Activated CD8-positive, alpha-beta T cell treated with anti-CD3 and anti-CD28 coated beads for 36 hours (primary cell): ENCODE measurements at regions not wholly inside any gene's neighbourhood (a gene's known extent, or its start where the extent isn't known, plus 50 kb on each side); places are given as distances from the start of the nearest gene placed in this dataset.
"Not testable (repeated sequence)": the region's sequence is repeated elsewhere in the genome, so short reads cannot be mapped to it uniquely, and the experiment has no call there.

Source experiments
- ATAC-seq: fragments of 200-7000 bp; cut with Tn5 transposase; one replicate; pipeline ENCODE4 v1.10.0; 2021; ENCODE audit warnings: mild to moderate bottlenecking, moderate library complexity
- CTCF ChIA-PET: fragments of 350-600 bp; sonication (Branson Sonifier 250); formaldehyde crosslinking; loops from one replicate; lab custom pipeline; 2021; ENCODE audit warnings: antibody characterized with exemption; lab: Charles Lee
- POLR2A ChIA-PET: fragments of 350-600 bp; sonication (Branson Sonifier 250); formaldehyde crosslinking; loops from one replicate; lab custom pipeline; 2021; ENCODE audit warnings: antibody characterized with exemption; lab: Charles Lee
- DNase-seq: peaks from one replicate; pipeline ENCODE4 v3.0.0-alpha.2; 2020
- H3K27ac Mint-ChIP-seq: one replicate; pipeline ENCODE4 v1.8.0; 2021; ENCODE audit warnings: mild to moderate bottlenecking, mixed read lengths
- H3K27me3 Mint-ChIP-seq: one replicate; pipeline ENCODE4 v1.8.0; 2021; ENCODE audit warnings: mixed read lengths
- H3K36me3 Mint-ChIP-seq: one replicate; pipeline ENCODE4 v1.8.0; 2021; ENCODE audit warnings: low read depth, mixed read lengths
- H3K4me1 Mint-ChIP-seq: one replicate; pipeline ENCODE4 v1.8.0; 2021; ENCODE audit warnings: low read depth, mixed read lengths
- H3K4me3 Mint-ChIP-seq: one replicate; pipeline ENCODE4 v1.8.0; 2021; ENCODE audit warnings: mild to moderate bottlenecking, moderate library complexity, mixed read lengths
- H3K9me3 Mint-ChIP-seq: one replicate; pipeline ENCODE4 v1.8.0; 2021; ENCODE audit warnings: mixed read lengths
- intact Hi-C: fragments of 100-400 bp; cut with micrococcal nuclease; formaldehyde crosslinking; loops from one replicate; pipeline ENCODE4 v1.10.0; 2022
- TF ChIP-seq, protein P1 (sequence below): fragments of 200-600 bp; IDR thresholded peaks from one replicate; pipeline ENCODE4 v1.8.0; 2022; ENCODE audit warnings: antibody characterized with exemption, mild to moderate bottlenecking

DNA sequence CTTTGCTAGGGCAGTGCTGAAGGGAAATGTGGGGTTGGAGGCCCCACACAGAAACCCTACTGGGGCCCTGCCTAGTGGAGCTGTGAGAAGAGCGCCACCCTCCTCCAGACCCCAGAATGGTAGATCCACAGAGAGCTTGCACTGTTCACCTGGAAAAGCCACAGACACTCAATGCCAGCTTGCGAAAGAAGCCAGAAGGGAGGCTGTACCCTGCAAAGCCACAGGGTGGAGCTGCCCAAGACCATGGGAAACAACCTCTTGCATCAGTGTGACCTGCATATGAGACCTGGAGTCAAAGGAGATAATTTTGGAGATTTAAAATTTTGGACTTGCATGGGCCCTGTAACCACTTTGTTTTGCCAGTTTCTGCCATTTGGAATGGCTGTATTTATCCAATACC lies 615.4 kb upstream of the MIR17HG start:
- DNase-seq = peak; percentile 2
- Mint-ChIP-seq H3K4me3 (no peak overlapping the region), H3K36me3 (no peaks in the 10 kb centered on the region), H3K27me3 (no peaks in the 10 kb centered on the region), H3K4me1 (no peaks in the 10 kb centered on the region), H3K9me3 (peaks cover 14% of the 10 kb centered on the region), H3K27ac (no peak overlapping the region)
- ChIA-PET CTCF (no interaction called here), POLR2A (no interaction called here)
- intact Hi-C loops = no loop called here
- no peak for ATAC-seq
- TF ChIP-seq, protein P1, sequence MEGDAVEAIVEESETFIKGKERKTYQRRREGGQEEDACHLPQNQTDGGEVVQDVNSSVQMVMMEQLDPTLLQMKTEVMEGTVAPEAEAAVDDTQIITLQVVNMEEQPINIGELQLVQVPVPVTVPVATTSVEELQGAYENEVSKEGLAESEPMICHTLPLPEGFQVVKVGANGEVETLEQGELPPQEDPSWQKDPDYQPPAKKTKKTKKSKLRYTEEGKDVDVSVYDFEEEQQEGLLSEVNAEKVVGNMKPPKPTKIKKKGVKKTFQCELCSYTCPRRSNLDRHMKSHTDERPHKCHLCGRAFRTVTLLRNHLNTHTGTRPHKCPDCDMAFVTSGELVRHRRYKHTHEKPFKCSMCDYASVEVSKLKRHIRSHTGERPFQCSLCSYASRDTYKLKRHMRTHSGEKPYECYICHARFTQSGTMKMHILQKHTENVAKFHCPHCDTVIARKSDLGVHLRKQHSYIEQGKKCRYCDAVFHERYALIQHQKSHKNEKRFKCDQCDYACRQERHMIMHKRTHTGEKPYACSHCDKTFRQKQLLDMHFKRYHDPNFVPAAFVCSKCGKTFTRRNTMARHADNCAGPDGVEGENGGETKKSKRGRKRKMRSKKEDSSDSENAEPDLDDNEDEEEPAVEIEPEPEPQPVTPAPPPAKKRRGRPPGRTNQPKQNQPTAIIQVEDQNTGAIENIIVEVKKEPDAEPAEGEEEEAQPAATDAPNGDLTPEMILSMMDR = no peak

DNA sequence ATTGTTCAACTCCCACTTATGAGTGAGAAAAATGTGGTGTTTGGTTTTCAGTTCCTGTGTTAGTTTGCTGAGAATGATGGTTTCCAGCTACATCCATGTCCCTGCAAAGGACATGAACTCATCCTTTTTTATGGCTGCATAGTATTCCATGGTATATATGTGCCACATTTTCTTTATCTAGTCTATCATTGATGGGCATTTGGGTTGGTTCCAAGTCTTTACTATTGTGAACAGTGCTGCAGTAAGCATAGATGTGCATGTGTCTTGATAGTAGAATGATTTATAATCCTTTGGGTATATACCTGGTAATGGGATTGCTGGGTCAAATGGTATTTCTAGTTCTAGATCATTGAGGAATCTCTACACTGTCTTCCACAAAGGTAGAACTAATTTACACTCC lies 613.0 kb upstream of the MIR17HG start:
- intact Hi-C loops, H3K27ac Mint-ChIP-seq, CTCF ChIA-PET, ATAC-seq, H3K4me3 Mint-ChIP-seq, H3K4me1 Mint-ChIP-seq, H3K27me3 Mint-ChIP-seq, DNase-seq, H3K36me3 Mint-ChIP-seq, POLR2A ChIA-PET: not testable (repeated sequence)
- peaks cover 16% of the 10 kb centered on the region for H3K9me3 Mint-ChIP-seq

DNA sequence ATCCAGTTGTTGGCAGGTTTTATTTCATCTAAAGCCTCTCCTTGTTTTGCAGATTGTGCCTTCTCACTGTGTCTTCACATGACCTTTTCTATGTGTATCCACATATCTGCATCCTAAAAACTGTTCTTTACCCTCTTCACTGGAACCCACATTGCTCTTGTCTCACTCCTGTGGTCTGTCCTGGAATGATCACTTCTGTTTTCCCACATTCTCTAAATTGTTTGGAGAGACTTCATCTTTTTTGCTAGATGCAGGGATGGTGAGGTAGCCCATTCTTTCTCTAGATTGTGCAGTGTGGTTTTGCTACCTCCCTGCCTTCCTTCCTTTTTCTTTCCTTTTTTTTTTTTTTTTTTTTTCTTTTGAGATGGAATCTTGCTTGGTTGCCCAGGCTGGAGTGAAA lies 608.6 kb upstream of the MIR17HG start:
- ChIA-PET CTCF (no interaction called here), POLR2A (no interaction called here)
- intact Hi-C loops = no loop called here
- Mint-ChIP-seq H3K27ac (no peak overlapping the region), H3K4me1 (no peaks in the 10 kb centered on the region), H3K36me3 (no peaks in the 10 kb centered on the region), H3K9me3 (peaks cover 11% of the 10 kb centered on the region), H3K4me3 (no peak overlapping the region), H3K27me3 (no peaks in the 10 kb centered on the region)
- ATAC-seq = no peak
- no peak for DNase-seq
- TF ChIP-seq, protein P1 = no peak

DNA sequence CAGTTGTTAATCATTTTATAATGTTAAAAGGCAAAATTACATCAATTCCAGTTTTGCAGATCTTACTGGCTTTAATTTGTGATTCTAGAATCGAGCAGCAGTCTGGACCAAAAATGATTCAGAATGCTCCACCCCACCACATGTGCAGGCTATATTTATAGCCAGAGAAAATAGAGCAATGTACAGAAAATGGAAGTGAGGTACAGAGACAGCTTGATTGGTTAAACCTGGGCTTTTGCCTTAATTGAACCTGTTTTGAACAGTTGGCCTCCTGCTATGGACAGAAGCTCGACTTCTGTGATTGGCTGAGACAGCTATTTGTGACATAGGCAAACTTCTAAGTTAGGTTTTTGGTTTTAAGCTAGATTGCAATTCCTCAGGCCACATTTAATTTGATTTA lies 607.4 kb upstream of the MIR17HG start:
- peaks cover 17% of the 10 kb centered on the region for H3K9me3 Mint-ChIP-seq
- no peaks in the 10 kb centered on the region for H3K36me3 Mint-ChIP-seq
- intact Hi-C loops = no loop called here
- H3K4me1 Mint-ChIP-seq = no peaks in the 10 kb centered on the region
- ATAC-seq (no peak), DNase-seq (no peak)
- H3K27ac Mint-ChIP-seq = no peak overlapping the region
- TF ChIP-seq, protein P1 = no peak
- POLR2A ChIA-PET = interaction anchor here (0.6 kb wide), 1 partner anchor 463 kb away, joined by 4 read pairs; no protein-coding TSS in a partner anchor
- H3K27me3 Mint-ChIP-seq = no peaks in the 10 kb centered on the region
- CTCF ChIA-PET = no interaction called here
- H3K4me3 Mint-ChIP-seq = no peak overlapping the region

DNA sequence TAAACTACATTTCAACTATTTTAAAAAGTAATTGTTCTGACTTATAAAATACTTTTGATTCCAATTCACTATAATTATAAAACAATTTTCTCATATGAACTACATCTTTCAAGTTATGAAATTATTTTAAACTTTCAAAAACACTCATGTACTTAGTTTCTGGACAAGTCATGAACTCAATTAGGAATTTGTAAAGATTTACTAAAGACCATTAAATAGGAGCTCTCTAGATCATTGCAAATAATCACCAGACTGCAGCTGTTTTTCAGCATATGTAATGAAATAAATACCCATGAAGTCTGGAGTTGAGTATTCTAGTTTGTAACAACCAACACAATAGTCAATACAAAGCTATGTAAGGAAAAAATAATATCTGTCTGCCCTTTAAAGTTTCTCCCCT lies 605.1 kb upstream of the MIR17HG start:
- no peak for DNase-seq
- Mint-ChIP-seq H3K9me3 (peaks cover 15% of the 10 kb centered on the region), H3K36me3 (no peaks in the 10 kb centered on the region), H3K27ac (no peak overlapping the region), H3K27me3 (no peaks in the 10 kb centered on the region), H3K4me3 (no peak overlapping the region), H3K4me1 (no peaks in the 10 kb centered on the region)
- ChIA-PET CTCF (no interaction called here), POLR2A (no interaction called here)
- ATAC-seq = no peak
- TF ChIP-seq, protein P1 = no peak
- intact Hi-C loops = no loop called here

DNA sequence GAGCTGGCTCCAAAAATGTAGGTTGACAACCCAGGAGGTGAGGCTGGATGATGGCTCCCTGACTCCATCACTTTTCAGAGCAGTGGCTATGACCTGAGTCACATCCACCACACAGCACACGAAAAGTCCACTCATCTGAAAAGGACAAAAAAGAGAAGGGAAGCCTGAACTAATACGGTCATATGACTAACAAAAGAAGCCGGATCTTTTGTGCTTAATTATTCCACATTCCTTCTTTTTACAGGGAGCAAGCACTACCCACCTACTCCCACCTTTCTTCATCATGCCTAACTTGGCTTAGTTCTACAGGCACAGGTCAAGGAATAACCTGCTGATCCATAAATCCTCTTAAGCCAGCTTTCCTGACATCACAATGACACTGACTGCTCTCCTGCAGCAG lies 601.3 kb upstream of the MIR17HG start:
- Mint-ChIP-seq H3K4me3 (no peak overlapping the region), H3K27me3 (no peaks in the 10 kb centered on the region), H3K36me3 (no peaks in the 10 kb centered on the region), H3K9me3 (peaks cover 16% of the 10 kb centered on the region), H3K4me1 (no peaks in the 10 kb centered on the region), H3K27ac (no peak overlapping the region)
- DNase-seq (no peak), ATAC-seq (no peak)
- ChIA-PET POLR2A (no interaction called here), CTCF (no interaction called here)
- intact Hi-C loops = no loop called here
- TF ChIP-seq, protein P1 = no peak
